Kidney glomerular epithelial cell (primary cell): ENCODE measurements at regions not wholly inside any gene's neighbourhood (a gene's known extent, or its start where the extent isn't known, plus 50 kb on each side); places are given as distances from the start of the nearest gene placed in this dataset.

Experiments used
- DNase-seq: peaks from one replicate; lab custom pipeline; 2025; lab: John Stamatoyannopoulos, UW

DNA sequence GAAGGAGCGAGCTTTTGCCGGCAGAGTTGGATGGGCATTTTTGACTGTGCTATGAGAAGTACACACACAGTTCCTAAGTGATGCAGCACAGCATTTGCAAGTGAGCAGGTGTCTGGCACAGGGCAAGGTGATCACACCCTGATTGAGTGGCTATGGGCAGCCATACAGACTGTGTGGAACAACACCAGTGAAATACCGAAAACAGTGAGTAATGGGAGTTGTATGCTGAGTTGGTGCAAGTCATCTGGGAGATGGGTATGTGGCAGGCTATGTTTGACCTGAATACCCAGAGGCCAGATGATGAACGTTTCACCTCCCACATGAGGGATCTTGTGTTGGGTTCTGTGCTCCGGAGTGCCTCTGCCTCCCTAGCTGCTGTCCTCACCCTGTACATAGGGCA is 53.5 kb upstream of the TIPARP start:
- DNase-seq: no peak

DNA sequence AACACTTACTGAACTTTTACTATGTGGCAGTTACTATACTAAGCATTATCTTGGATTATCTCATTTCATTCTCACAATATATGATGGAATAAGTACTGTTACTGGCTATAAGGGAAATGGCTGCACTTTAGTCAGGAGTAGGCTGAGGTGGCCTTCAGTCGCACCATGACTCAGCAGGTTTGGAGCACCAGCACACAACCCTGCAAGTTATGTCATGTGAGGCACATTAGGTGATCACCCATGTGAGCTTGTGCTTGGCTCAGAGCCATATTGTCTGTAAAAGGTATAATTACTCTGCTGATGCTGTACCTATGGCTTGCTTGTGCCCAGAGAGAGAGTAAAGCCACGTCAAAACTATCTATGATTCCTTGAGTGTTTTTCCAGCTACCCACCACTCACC is 54.1 kb upstream of the TIPARP start:
- no peak for DNase-seq

DNA sequence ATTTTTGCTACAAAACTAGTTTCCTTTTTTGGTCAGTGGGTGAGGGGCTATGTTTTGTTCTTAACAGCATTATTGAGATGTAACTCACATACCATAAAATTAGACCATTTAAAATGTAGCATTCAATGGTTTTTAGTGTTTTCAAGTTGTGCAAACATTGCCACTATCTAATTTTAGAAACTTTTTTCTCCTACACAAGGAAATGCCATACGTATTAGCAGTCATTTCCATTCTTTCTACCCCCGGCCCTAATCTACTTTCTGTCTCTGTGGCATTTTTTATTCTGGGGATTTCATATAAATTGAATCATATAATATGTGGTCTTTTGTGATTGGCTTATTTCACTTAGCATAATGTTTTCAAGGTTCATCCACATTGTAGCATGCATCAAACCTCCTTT is 55.0 kb upstream of the TIPARP start:
- no peak for DNase-seq

DNA sequence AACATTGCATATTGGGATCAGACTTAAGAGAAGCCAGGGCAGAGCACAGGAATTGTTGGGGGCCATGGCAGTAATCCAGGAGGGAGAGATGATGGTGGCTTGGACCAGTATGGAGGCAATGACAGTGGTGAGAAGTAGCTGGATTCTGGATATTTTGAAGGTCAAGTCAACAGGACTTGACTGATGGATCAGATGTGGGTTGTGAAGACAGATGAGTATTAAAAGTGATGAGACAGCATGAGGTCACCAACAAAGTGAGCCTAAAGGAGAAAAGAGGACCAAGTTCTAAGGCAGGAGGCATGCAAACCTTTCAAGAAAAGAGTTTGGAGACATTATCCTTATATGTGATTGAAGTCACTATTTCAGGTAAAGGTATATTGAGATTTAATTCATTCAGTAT is 56.6 kb upstream of the TIPARP start:
- no peak for DNase-seq

DNA sequence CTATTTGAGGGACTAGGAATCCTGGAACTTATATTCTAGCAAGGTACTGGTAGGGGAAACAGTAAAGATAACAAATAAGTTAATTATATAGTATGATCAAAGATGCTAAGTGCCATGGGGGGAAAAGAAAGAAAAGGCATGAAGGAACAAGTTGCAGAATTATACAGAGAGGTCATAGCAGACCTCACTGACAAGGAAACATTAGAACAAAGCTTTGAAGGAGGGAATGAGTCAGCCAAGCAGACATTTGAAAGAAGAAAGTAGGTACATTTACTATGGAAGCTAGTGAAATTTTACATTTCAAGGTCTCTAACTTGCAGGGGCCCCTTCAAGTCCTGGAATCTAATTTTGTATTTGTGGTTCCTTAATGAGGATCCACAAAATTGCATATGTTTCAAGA is 57.2 kb upstream of the TIPARP start:
- no peak for DNase-seq

DNA sequence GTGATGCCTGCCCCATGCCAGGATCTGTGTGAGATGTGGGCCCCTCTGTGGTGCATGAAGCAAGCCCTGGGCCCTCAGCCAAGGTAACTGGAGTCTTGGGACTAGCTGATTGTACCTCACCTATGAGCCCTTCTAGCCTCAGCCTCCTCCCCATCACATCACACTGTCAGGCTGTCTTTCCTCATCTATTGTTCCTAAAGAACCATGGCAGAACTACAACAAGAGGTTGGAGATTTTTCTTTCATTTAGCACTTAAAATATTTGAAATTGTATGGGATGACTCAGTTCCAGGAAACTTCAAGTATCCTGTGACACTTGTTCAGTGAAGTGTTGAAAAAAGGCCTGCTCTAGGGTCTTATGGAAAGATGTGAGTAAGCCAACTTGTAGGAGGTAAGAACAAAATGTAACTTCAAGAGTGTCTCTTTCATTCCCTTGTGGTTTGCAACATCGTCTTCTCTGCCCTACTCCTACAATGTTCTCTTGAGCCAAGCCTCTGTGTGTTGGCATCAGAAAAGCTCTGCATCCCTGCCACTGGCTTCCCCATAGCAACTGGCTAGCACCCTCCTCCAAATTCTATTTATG is 58.7 kb upstream of the TIPARP start:
- DNase-seq: peak; percentile 82

DNA sequence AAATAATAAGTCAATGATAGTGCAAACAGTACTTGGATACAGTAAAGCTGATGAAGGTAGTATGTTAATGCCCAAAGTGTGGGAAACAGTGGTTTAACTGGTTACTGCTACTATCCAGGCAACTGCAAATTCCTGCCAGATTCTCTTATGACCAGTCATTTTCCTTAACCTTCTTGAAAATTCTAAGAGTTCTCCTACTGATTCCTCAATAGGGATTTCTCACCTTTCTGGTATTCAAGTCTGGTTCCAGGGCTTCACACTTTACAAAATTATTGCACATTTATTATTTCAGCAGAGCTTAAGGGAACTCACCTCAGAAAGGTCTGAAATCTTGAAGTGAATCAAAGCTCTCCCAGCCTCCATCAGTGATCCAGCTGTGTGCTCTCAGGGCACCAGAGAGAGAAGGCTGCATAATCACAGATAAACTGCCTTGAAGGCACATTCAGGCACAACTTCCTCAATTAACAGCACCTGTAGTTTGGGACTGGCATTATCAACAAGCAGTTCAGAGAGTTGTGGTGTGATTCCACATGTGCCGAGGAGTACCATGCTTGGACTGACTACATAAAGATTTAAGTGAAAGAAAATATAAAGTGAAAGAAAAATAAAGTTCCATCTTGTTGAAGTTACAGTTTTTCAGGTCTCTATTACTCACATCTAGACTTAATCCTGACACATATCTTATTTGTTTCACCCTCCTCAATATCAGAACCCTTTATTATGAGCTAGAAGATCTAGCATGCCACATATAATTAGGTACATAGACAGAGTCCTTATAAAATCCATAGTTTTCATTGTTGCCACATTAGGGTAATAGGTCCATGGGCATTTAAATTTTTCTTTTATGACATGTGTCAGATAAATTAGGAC is 59.5 kb upstream of the TIPARP start:
- peak; percentile 61 for DNase-seq

DNA sequence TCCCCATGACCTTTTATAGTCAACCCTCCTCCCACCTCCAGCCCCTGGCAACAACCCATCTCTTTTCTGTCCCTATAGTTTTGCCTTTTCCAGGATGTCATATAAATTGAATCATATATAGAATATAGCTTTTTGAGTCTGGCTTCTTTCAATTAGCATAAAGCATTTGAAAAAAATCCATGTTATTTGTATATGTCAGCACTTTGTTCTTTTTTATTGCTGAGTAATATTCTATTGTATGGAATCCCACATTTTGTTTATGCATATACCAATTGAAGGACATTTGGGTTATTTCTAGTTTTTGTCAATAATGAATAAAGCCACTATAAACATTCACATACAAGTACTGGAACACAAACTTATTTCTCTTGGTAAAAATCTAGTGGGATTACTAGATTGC is 58.0 kb upstream of the SSR3 start:
- no peak for DNase-seq

DNA sequence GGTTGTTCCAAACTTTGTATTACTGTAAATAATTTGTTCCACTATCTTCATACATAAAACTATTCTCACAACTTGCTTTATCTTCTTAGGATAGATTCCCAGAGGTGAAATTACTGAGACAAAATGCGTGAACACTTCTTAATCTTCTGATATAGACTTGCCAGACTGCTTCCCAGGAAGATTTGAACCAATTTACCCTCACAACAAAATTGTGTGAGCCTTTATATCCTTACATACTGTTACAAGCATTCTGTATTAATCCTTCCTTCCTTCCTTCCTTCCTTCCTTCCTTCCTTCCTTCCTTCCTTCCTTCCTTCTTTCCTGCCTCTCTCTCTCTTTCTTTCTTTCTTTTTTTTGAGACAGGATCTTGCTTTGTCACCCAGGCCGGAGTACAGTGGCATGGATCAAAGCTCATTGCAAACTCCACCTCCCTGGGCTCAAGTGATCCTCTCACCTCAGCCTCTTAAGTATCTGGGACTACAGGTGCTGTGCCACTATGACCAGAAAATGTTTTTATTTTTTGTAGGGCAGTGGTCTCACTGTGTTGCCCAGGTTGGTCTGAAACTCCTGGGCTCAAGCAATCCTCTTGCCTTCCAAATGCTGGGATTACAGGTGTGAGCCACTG is 57.1 kb upstream of the SSR3 start:
- DNase-seq: no peak

DNA sequence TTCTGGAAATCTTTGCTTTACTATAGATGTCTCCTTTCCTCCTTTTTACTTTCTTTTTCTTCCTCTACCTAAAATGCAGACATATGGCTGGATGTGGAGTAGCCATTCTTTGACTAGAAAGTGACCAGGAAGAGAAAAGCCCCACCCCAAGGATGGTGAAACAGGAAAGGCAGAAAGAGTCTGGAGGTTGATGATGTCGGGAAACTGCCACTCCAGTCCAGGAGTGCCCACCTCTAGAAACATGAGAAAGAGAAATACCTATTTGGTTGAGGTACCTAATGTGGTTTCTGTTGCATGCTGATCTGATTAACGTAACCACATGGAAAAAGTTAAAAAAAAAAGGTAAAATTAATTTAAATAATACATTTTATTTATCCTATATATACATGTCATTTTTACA is 55.2 kb upstream of the SSR3 start:
- peak; percentile 13 for DNase-seq

DNA sequence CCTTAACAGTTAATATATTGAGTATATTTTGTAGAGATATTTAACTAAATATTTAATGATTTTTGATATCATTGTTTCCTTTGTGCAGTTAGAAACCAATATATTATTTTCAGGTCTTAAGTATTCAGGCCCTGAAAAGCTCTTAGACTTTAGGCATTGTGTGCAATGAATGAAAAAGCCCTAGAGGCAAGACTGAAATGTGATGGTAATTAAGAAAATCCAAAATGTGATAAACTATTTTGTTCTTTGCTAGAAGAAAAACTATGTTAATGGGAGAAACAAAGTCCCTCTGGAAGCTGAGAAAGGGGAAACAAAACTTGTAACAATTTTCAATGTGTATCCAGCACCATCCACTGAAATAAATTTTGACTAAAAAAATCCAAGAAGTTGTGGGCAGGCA is 54.6 kb upstream of the SSR3 start:
- DNase-seq: no peak

DNA sequence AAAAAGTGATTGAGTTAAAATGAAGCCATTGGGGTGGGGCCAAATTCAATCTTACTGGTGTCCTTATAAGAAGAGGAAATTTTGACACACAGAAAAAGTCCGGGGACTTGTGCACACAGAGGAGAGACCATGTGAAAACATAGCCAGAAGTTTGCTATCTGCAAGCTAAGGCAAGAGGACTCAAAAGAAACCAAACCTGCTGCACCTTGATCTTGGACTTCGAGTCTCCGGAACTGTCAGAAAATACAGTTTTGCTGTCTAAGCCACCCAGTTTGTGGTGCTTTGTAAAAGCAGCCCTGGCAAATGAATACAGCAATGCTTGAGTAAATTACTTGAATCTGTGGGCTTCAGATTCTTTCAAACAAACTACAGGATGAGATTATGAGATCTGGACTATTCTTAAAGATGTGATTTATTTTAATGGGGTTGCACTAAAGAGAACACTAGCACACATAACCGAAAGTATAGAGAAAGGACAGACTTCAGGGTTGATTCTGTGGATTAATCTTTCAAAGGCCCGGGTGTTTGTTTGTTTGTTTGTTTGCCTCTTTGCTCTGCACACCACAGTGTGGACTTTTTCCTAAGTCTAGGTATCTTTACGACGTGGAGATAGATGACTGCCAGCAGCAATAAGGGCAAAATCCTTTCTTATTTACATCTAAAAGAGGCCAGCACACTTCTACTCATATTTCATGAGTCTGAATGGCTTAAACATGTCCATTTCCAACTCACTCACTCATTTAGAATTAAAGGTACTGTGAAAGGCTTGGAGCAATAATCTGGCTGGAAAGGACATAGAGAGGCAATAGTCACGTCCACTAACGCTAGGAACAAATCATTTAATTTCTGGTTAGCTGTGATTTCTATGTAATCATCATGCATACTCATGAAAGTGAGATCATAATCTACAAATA is 53.9 kb upstream of the SSR3 start:
- no peak for DNase-seq

DNA sequence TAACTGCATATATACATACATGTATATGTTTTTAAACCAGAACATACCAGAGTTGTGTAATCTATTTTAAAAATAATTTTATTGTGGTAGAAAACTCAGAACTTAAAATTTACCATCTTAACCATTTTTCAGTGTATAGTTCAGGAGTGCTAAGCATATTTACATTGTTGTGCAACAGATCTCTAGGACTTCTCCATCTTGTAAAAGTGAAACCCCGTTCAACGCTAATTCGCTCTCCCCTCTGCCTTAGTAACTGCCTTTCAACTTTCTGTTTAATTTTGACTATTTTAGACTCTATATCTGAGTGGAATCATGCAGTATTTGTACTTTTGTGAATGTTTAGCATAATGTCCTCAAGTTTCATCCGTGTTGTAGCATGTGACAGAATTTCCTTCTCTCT is 51.8 kb upstream of the SSR3 start:
- no peak for DNase-seq

DNA sequence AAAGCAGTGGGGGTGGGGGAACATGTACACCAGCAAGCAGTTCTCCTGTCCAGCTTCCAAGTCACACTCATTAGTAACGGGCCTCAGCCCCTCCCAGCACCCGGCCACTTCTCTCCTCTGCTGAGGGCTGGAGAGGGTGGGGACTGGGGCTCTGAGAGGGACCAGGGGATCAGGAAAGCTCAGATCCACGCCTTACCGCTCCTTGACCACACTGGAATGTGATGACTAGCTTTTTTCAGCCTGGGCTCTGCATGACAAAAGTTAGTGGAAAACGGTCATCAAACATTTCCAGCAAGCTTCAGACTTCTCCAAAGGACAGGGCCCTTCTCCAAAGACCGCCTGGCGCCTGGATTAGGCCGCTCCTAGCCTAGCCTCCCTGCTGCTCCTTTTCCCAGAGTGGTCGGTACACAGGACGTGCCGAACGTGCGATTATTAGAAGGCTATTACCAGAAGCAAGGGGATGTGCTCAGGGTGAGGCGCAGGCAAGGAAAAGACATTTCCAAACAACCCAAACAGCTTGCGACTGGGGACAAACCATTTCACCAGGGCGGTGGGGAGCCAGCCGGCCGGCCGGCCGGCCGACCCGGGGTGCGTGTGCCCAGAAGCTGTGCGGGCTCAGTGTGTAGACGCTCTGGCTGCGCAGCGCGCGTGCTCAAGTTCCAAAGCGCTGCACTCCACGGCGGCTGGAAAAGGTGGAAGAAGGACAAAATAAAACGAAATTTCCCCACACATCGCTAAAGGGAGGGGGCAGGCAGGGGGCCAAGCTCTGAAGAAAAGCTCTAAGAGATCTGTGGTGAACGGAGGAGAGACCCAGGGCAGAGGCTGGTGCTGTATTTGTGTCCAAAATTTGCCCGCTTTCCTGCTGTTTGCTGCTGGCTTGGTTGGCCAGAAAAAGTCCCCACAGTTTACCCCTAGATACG is 51.0 kb upstream of the SSR3 start:
- DNase-seq: peak; percentile 63

DNA sequence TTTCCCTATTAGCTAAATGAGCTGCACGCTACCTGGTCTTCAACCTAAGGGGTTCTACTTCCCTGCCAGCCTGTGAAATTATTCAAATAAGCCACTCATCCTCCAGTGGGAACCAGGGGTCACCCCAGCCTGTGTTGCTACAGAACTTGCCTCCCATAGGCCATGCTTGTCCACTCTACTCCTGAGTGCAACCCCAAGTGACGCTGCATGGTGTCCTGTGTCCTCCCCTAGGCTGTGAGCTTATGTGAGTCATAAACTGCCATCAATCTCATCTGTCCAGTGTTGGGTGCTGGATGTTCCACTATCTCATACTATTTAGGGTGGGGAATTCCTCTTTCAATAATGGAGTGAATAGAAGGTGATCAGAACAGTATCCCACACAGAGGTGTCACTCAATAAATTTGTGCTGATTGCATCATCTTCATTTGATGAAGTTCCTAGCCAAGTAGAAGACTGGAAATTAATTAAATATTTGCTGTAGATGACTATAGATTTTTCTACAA is 49.8 kb upstream of the SSR3 start:
- no peak for DNase-seq
